Sciatic nerve (tissue), 2 donors: ENCODE measurements at regions not wholly inside any gene's neighbourhood (a gene's known extent, or its start where the extent isn't known, plus 50 kb on each side); places are given as distances from the start of the nearest gene placed in this dataset.

Source experiments
- ATAC-seq: fragments of 200-7000 bp; cut with Tn5 transposase; one replicate; pipeline ENCODE4 v1.9.1; 2020; ENCODE audit warnings: mild to moderate bottlenecking, moderate library complexity
- DNase-seq: peaks from one replicate; pipeline ENCODE4 v3.0.0-alpha.2; 2020; ENCODE audit warnings: low spot score
- intact Hi-C: fragments of 100-400 bp; cut with DNase I; formaldehyde crosslinking; loops from one replicate; pipeline ENCODE4 v1.14.2; 2022
- donor health status: DM: no; HTN: no; CAD: no.
- donor health status: DM: no; HTN: no; CAD: no.

- intact Hi-C loops = no loop called here
- ATAC-seq = no peak
- no peak for DNase-seq
Observed at GRCh38 chr22:49079743-49080500, 747.8 kb downstream of the BRD1 start.

GRCh38 chr22:49079027-49079725 is 748.5 kb downstream of the BRD1 start:
- ATAC-seq (no peak), DNase-seq (no peak)
- intact Hi-C loops = no loop called here

GRCh38 chr22:49078076-49078710 is 749.5 kb downstream of the BRD1 start:
- ATAC-seq (no peak), DNase-seq (no peak)
- intact Hi-C loops = no loop called here

GRCh38 chr22:49077586-49077985 is 750.1 kb downstream of the BRD1 start:
- intact Hi-C loops = no loop called here
- no peak for DNase-seq
- ATAC-seq = no peak

GRCh38 chr22:49077036-49077393 is 750.7 kb downstream of the BRD1 start:
- intact Hi-C loops = no loop called here

GRCh38 chr22:49076300-49077035 is 751.2 kb downstream of the BRD1 start:
- intact Hi-C loops = no loop called here
- ATAC-seq (no peak), DNase-seq (no peak)

More at GRCh38 chr22:49077036-49077393, 750.7 kb downstream of the BRD1 start:
- ATAC-seq = no peak
- no peak for DNase-seq

GRCh38 chr22:49075150-49075549 is 752.5 kb downstream of the BRD1 start:
- DNase-seq (no peak), ATAC-seq (no peak)
- intact Hi-C loops = no loop called here

- DNase-seq = no peak
- intact Hi-C loops = no loop called here
- ATAC-seq = no peak
Observed at GRCh38 chr22:49073873-49074417, 753.7 kb downstream of the BRD1 start.

GRCh38 chr22:49072996-49073645 is 754.6 kb downstream of the BRD1 start:
- DNase-seq (no peak), ATAC-seq (no peak)
- intact Hi-C loops = no loop called here

GRCh38 chr22:49070501-49070900 is 757.2 kb downstream of the BRD1 start:
- ATAC-seq = no peak
- intact Hi-C loops = no loop called here
- no peak for DNase-seq

GRCh38 chr22:49068861-49069500 is 758.7 kb downstream of the BRD1 start:
- intact Hi-C loops = no loop called here
- ATAC-seq = no peak
- DNase-seq = no peak

- no peak for DNase-seq
- intact Hi-C loops = no loop called here
- no peak for ATAC-seq
Observed at GRCh38 chr22:49067504-49067903, 760.2 kb downstream of the BRD1 start.

- intact Hi-C loops = no loop called here
- ATAC-seq (no peak), DNase-seq (no peak)
Observed at GRCh38 chr22:49066619-49067018, 761.1 kb downstream of the BRD1 start.

- intact Hi-C loops = no loop called here
- DNase-seq (no peak), ATAC-seq (no peak)
Observed at GRCh38 chr22:49064836-49065235, 762.8 kb downstream of the BRD1 start.

- intact Hi-C loops = no loop called here
- DNase-seq (no peak), ATAC-seq (no peak)
Observed at GRCh38 chr22:49063545-49063890, 764.2 kb downstream of the BRD1 start.

GRCh38 chr22:49062802-49063544 is 764.7 kb downstream of the BRD1 start:
- intact Hi-C loops = no loop called here
- no peak for DNase-seq
- no peak for ATAC-seq

- DNase-seq (no peak), ATAC-seq (no peak)
- intact Hi-C loops = no loop called here
Observed at GRCh38 chr22:49062155-49062801, 765.4 kb downstream of the BRD1 start.
